Progenitor cell of endocrine pancreas (in vitro differentiated cells): ENCODE measurements at regions not wholly inside any gene's neighbourhood (a gene's known extent, or its start where the extent isn't known, plus 50 kb on each side); places are given as distances from the start of the nearest gene placed in this dataset.

Experiments used
- DNase-seq: peaks from one replicate; pipeline ENCODE4 v3.0.0; 2021; ENCODE audit warnings: low spot score; ENCODE audit not compliant: unreplicated experiment
- H3K27ac Mint-ChIP-seq: 2 replicates; pipeline ENCODE4 v1.8.0; 2021; ENCODE audit warnings: mild to moderate bottlenecking, moderate library complexity, mixed read lengths
- H3K27me3 Mint-ChIP-seq: 2 replicates; pipeline ENCODE4 v1.8.0; 2021; ENCODE audit warnings: mixed read lengths
- H3K36me3 Mint-ChIP-seq: 2 replicates; pipeline ENCODE4 v1.8.0; 2022; ENCODE audit warnings: mixed read lengths; ENCODE audit not compliant: insufficient read depth
- H3K4me1 Mint-ChIP-seq: 2 replicates; pipeline ENCODE4 v1.8.0; 2021; ENCODE audit warnings: low read depth, mixed read lengths
- H3K4me3 Mint-ChIP-seq: 2 replicates; pipeline ENCODE4 v1.8.0; 2021; ENCODE audit warnings: low read depth, mild to moderate bottlenecking, moderate library complexity, mixed read lengths
- H3K9me3 Mint-ChIP-seq: 2 replicates; pipeline ENCODE4 v1.8.0; 2021; ENCODE audit warnings: low read depth, mixed read lengths
- CTCF ChIP-seq: fragments of 200-600 bp; sonication (generic); IDR thresholded peaks from one replicate; pipeline ENCODE4 v1.5.0; 2021; ENCODE audit warnings: antibody characterized with exemption, mild to moderate bottlenecking; ENCODE audit not compliant: unreplicated experiment

DNA sequence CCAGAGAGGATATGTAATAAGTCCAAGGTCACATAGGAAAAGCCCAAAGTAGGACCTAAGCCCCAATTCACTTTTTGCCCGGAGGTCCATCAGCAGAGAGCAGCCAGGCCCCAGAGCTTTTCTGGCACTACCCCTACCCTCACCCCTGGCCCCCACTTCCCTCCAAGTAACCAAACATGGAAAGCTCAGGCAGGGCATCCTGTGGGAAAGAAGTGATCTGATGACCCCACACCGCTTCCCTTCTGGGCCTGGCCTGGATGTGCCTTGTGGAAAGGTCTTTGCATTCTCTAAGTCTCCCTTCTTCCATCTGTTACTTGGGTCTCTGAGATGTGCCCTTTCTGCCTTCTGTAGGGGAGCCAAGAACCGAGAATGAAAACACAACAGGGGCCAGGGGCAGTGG lies 136.9 kb downstream of the TMEM132E start:
- no peak for DNase-seq
- Mint-ChIP-seq H3K9me3 (no peaks in the 10 kb centered on the region), H3K27ac (no peak overlapping the region), H3K36me3 (no peaks in the 10 kb centered on the region), H3K27me3 (peaks cover 4% of the 10 kb centered on the region), H3K4me1 (peaks cover 2% of the 10 kb centered on the region), H3K4me3 (no peak overlapping the region)
- no peak for TF ChIP-seq CTCF

DNA sequence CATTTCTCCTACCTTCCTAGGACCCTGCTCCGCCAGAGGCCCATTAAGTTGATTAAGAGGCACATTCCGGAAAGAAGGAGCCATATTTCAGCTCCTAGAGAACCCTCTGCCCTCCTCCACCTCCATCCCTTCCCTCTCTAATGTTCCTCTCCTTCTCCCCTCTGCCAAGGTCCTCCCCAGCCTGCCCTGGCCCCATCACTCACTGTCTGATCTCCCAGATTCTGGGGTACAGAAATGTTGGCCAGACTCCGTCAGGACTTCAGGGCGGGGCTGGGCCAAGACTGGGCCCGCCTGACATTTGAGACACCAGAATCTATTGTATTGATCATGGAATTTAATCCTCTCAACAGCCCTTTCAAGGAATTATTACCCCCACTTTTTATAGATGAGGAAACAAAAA lies 136.1 kb downstream of the TMEM132E start:
- no peaks in the 10 kb centered on the region for H3K9me3 Mint-ChIP-seq
- H3K27me3 Mint-ChIP-seq: peaks cover 2% of the 10 kb centered on the region
- no peak for TF ChIP-seq CTCF
- no peak overlapping the region for H3K4me3 Mint-ChIP-seq
- no peaks in the 10 kb centered on the region for H3K36me3 Mint-ChIP-seq
- peaks cover 2% of the 10 kb centered on the region for H3K4me1 Mint-ChIP-seq
- DNase-seq: no peak
- H3K27ac Mint-ChIP-seq: no peak overlapping the region

- no peak for TF ChIP-seq CTCF
- no peaks in the 10 kb centered on the region for H3K27me3 Mint-ChIP-seq
- no peak overlapping the region for H3K4me3 Mint-ChIP-seq
- H3K4me1 Mint-ChIP-seq: peaks cover 2% of the 10 kb centered on the region
- H3K36me3 Mint-ChIP-seq: no peaks in the 10 kb centered on the region
- no peak overlapping the region for H3K27ac Mint-ChIP-seq
- no peak for DNase-seq
- H3K9me3 Mint-ChIP-seq: no peaks in the 10 kb centered on the region
Measured at GRCh38 chr17:34714475-34715410, 135.4 kb downstream of the TMEM132E start.

DNA sequence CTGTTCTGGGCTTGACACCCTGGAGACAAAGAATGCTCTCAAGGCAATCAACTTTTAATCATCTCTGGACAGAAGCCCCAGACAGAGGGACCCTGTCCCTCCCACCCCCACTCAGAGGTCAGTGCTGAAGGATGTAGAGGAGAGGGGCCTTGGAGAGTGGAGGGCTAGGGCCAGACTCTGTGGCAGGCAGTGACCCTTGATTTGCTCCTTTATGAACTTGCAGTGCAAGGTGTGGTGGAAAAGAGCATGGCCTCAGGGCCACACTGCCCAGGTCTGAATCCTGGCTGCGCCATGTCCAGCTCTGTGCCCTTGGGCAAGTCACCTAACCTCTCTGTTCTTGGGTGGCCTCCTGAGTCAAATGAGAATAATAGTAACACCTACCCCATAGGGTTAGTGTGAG lies 134.3 kb downstream of the TMEM132E start:
- Mint-ChIP-seq H3K27ac (no peak overlapping the region), H3K4me1 (peaks cover 2% of the 10 kb centered on the region), H3K36me3 (no peaks in the 10 kb centered on the region), H3K27me3 (no peaks in the 10 kb centered on the region), H3K9me3 (no peaks in the 10 kb centered on the region), H3K4me3 (no peak overlapping the region)
- DNase-seq: no peak
- no peak for TF ChIP-seq CTCF

GRCh38 chr17:34712481-34713195 lies 133.3 kb downstream of the TMEM132E start:
- TF ChIP-seq CTCF: no peak
- DNase-seq: no peak
- Mint-ChIP-seq H3K27me3 (peaks cover 3% of the 10 kb centered on the region), H3K36me3 (no peaks in the 10 kb centered on the region), H3K27ac (no peak overlapping the region), H3K9me3 (no peaks in the 10 kb centered on the region), H3K4me3 (no peak overlapping the region), H3K4me1 (no peaks in the 10 kb centered on the region)
